ENCODE measurements at regions not wholly inside any gene's neighbourhood (a gene's known extent, or its start where the extent isn't known, plus 50 kb on each side); places are given as distances from the start of the nearest gene placed in this dataset.
"Not testable (repeated sequence)": the region's sequence is repeated elsewhere in the genome, so short reads cannot be mapped to it uniquely, and the experiment has no call there.

DNA sequence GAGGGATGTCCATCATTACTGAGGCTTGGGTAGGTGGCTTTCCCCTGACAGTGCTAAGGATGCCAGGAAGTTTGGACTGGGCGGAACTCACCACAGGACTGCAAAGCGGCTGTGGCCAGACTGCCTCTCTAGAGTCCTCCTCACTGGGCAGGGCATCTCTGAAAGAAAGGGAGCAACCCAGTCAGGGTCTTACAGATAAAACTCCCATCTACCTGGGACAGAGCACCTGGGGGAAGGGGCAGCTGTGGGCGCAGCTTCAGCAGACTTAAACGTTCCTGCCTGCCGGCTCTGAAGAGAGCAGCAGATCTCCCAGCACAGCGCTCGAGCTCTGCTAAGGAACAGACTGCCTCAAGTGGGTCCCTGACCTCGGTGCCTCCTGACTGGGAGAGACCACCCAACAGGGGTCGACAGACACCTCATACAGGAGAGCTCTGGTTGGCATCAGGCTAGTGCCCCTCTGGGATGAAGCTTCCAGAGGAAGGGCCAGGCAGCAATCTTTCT is 74.4 kb upstream of the DMRT1 start:
- H3K4me1 Mint-ChIP-seq (ENCODE audit: low read depth); H3K4me3 Mint-ChIP-seq; H3K27ac Mint-ChIP-seq; H3K36me3 Mint-ChIP-seq (ENCODE audit: low read depth); H3K9me3 Mint-ChIP-seq: not testable (repeated sequence)
- H3K27me3 Mint-ChIP-seq (ENCODE audit: low read depth), result peaks cover 64% of the 10 kb centered on the region

DNA sequence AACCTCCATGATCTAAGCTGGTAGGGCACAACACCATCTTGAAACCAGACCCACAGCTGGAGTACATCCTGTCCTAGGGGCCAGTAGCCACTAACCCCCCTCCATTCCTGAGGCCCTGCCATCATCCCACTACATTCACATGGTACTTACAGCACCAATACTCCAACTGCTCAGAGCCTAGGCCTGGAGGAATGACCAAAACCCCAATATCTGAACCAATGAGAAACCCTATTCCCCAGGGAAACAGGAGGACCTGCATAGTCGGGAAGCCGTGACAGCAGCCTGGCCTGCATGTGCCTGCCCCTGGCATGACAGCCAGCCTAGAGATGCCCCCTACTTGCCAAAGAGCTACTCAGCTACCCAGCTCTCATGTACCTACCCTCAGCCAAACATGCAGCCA is 65.4 kb upstream of the DMRT1 start:
- Mint-ChIP-seq H3K4me1 (ENCODE audit: low read depth) (no peaks in the 10 kb centered on the region), H3K27me3 (ENCODE audit: low read depth) (peaks cover 58% of the 10 kb centered on the region), H3K27ac (no peak overlapping the region), H3K4me3 (no peak overlapping the region), H3K9me3 (no peaks in the 10 kb centered on the region), H3K36me3 (ENCODE audit: low read depth) (no peaks in the 10 kb centered on the region)

DNA sequence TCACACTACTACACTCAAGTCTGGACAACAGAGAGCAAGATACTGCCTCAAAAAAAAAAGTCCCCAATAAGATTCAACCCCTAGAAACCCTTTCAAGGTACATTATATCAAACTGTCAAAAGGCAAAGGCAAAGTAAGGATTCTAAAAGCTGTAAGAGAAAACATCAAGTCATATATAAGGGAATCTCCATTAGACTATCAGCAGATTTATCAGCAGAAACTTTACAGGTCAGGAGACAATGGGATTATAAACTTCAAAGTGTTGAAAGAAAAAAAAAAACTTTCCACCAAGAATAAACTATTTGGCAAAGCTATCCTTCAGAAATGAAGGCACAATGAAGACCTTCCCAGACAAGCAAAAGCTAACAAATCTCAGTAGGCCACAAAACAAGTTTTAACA is 63.5 kb upstream of the DMRT1 start:
- Mint-ChIP-seq H3K4me3 (no peak overlapping the region), H3K4me1 (ENCODE audit: low read depth) (no peaks in the 10 kb centered on the region), H3K9me3 (no peaks in the 10 kb centered on the region), H3K27me3 (ENCODE audit: low read depth) (peaks cover 50% of the 10 kb centered on the region), H3K27ac (no peak overlapping the region), H3K36me3 (ENCODE audit: low read depth) (no peaks in the 10 kb centered on the region)

DNA sequence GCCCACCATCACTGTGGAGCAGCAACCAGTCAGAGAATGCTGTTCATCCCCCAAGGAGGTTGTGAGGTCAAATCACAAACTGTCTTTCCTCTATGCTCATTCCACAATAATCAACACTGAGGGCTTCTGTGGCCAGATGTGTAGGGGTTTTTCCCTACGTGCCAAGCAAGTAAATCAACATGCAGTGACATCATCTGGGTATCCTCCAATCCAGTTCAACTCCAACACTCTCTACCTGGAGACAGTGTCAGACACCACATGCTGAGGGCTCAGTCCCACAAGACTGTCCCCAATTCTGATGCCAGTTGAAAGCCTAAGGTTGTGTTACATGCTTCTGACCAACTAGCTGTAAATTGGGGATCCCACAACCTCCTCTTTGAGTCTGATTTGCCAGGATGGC is 57.3 kb upstream of the DMRT1 start:
- Mint-ChIP-seq H3K4me1 (ENCODE audit: low read depth) (no peaks in the 10 kb centered on the region), H3K27ac (no peak overlapping the region), H3K9me3 (no peaks in the 10 kb centered on the region)

DNA sequence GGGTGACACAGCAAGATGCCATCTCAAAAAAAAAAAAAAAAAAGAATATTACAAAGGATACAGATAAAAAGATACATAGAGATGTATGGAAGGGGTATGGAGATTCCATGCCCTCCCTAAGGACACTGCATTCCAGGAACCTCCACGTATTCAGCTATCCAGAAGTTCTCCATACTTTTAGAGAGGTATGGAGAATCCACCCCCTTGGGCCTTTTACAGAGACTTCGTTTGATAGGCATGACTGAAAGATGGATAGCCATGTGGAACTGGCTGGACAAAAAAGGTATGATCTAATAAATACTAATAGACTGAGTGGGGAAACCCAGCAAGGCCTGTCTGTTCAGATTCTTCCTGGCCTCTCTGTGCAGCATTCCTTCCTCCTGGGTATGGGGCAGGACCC is 56.6 kb upstream of the DMRT1 start:
- Mint-ChIP-seq H3K27me3 (ENCODE audit: low read depth) (peaks cover 11% of the 10 kb centered on the region), H3K4me3 (no peak overlapping the region), H3K4me1 (ENCODE audit: low read depth) (no peaks in the 10 kb centered on the region), H3K9me3 (no peaks in the 10 kb centered on the region), H3K36me3 (ENCODE audit: low read depth) (no peaks in the 10 kb centered on the region), H3K27ac (no peak overlapping the region)

More for the DNA sequence above, 57.3 kb upstream of the DMRT1 start:
- H3K27me3 Mint-ChIP-seq (ENCODE audit: low read depth), result peaks cover 18% of the 10 kb centered on the region
- no peaks in the 10 kb centered on the region for H3K36me3 Mint-ChIP-seq (ENCODE audit: low read depth)
- no peak overlapping the region for H3K4me3 Mint-ChIP-seq

DNA sequence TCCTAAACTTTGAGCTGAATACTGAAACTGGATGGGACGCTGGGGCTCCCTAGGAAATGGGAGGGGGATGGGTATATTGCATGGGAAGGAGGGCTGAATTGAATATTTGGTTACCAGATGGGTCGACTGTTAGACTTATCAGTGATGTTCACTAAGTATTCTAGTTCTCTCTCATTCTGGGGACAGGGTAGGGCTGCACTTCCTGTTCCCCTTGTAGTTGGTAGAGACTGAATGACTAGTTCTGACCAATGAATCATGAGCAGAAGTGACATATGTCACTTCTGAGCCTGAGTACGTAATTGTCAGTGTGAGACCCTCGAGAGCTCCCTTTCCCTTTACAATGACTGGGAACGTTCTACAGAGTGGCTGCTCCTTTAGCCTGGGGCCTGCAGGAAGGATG is 55.5 kb upstream of the DMRT1 start:
- Mint-ChIP-seq H3K27ac (no peak overlapping the region), H3K4me1 (ENCODE audit: low read depth) (no peaks in the 10 kb centered on the region), H3K9me3 (no peaks in the 10 kb centered on the region), H3K36me3 (ENCODE audit: low read depth) (no peaks in the 10 kb centered on the region), H3K4me3 (no peak overlapping the region), H3K27me3 (ENCODE audit: low read depth) (peaks cover 5% of the 10 kb centered on the region)

DNA sequence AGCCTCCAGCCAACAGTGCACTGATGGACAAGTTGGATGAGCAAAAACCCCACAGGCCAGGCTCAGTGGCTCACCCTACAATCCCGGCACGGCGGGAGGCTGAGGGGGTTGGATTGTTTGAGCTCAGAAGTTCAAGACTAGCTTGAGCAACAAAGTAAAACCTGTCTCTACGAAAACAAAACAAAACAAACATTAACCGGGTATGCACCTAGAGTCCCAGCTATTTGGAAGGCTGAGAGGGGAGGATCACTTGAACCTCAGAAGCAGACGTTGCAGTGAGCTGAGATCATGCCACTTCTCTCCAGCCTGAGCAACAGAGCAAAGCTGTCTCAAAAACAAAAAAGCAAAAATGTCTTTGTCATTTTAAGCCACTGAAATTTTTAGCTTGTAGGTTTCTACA is 55.1 kb upstream of the DMRT1 start:
- Mint-ChIP-seq H3K27ac (no peak overlapping the region), H3K36me3 (ENCODE audit: low read depth) (no peaks in the 10 kb centered on the region), H3K27me3 (ENCODE audit: low read depth) (peaks cover 4% of the 10 kb centered on the region), H3K4me1 (ENCODE audit: low read depth) (no peaks in the 10 kb centered on the region), H3K9me3 (no peaks in the 10 kb centered on the region), H3K4me3 (no peak overlapping the region)

DNA sequence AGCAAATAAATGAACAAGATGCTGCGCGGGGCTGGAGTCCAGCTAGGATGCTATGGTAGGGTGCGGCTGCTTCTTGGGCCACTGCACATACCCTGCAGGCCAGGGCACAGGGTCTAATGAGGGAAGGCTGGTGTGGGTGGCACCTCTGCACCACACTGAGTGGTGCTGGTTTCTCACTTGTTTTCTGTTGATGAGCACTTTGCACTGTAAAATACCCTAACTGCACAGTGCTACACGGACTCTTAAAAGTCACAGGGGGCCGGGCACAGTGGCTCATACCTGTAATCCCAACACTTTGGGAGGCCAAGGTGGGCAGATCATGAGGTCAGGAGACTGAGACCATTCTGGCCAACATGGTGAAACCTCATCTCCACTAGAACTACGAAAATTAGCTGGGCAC is 52.7 kb upstream of the DMRT1 start:
- Mint-ChIP-seq H3K27ac (no peak overlapping the region), H3K27me3 (ENCODE audit: low read depth) (no peaks in the 10 kb centered on the region), H3K4me1 (ENCODE audit: low read depth) (no peaks in the 10 kb centered on the region)

More for the DNA sequence above, 52.7 kb upstream of the DMRT1 start:
- Mint-ChIP-seq H3K4me3 (no peak overlapping the region), H3K9me3 (no peaks in the 10 kb centered on the region), H3K36me3 (ENCODE audit: low read depth) (no peaks in the 10 kb centered on the region)

All from T-helper 1 cell treated with Interleukin-12 subunit alpha and Interleukin-12 subunit beta and Interleukin-4 antibody, amounts not matched to agents 30 μg/mL and 1 μg/mL, for 36 hours (primary cell).